ENCODE measurements at regions not wholly inside any gene's neighbourhood (a gene's known extent, or its start where the extent isn't known, plus 50 kb on each side); places are given as distances from the start of the nearest gene placed in this dataset.
"Not testable (repeated sequence)": the region's sequence is repeated elsewhere in the genome, so short reads cannot be mapped to it uniquely, and the experiment has no call there.

- no peaks in the 10 kb centered on the region for H3K4me1 ChIP-seq
- H3K9me3 ChIP-seq = no peaks in the 10 kb centered on the region
- in situ Hi-C loops (cut with MboI; ENCODE audit: low sequenced_read_pairs in 4 of 4) (no loop called here), intact Hi-C loops (cut with DNase I; ENCODE audit: low total_unique reads) (no loop called here)
- no peak overlapping the region for H3K27ac ChIP-seq
- TF ChIP-seq CTCF (IDR thresholded peaks at IDR 0.05 in 4 of 5, conservative IDR thresholded peaks at IDR 0.05 in 1 of 5) (no peak), POLR2A (IDR thresholded peaks at IDR 0.05) (no peak)
- H3K4me3 ChIP-seq = no peak overlapping the region
- ATAC-seq (no peak), DNase-seq (no peak)
- no peaks in the 10 kb centered on the region for H3K27me3 ChIP-seq
- H3K36me3 ChIP-seq = no peaks in the 10 kb centered on the region
Observed at GRCh38 chr14:43297794-43298193, 1209.3 kb downstream of the FSCB start.

- DNase-seq; H3K27ac ChIP-seq; intact Hi-C loops (cut with DNase I; ENCODE audit: low total_unique reads); H3K9me3 ChIP-seq; in situ Hi-C loops (cut with MboI; ENCODE audit: low sequenced_read_pairs in 4 of 4); H3K4me1 ChIP-seq; ATAC-seq; H3K36me3 ChIP-seq; H3K27me3 ChIP-seq; H3K4me3 ChIP-seq: not testable (repeated sequence)
Observed at GRCh38 chr14:43296061-43296460, 1211.0 kb downstream of the FSCB start.

- TF ChIP-seq POLR2A (IDR thresholded peaks at IDR 0.05) = no peak
- no peak for TF ChIP-seq CTCF (IDR thresholded peaks at IDR 0.05 in 4 of 5, conservative IDR thresholded peaks at IDR 0.05 in 1 of 5)
- Histone ChIP-seq H3K4me3 (no peak overlapping the region), H3K36me3 (no peaks in the 10 kb centered on the region), H3K4me1 (no peaks in the 10 kb centered on the region), H3K9me3 (no peaks in the 10 kb centered on the region), H3K27ac (no peak overlapping the region), H3K27me3 (no peaks in the 10 kb centered on the region)
- no peak for DNase-seq
- intact Hi-C loops (cut with DNase I; ENCODE audit: low total_unique reads) (no loop called here), in situ Hi-C loops (cut with MboI; ENCODE audit: low sequenced_read_pairs in 4 of 4) (no loop called here)
- ATAC-seq = no peak
Observed at GRCh38 chr14:43285575-43285974, 1221.5 kb downstream of the FSCB start.

GRCh38 chr14:43260056-43260455 lies 1247.0 kb downstream of the FSCB start:
- Histone ChIP-seq H3K9me3 (no peaks in the 10 kb centered on the region), H3K4me3 (no peak overlapping the region), H3K27me3 (no peaks in the 10 kb centered on the region), H3K27ac (no peak overlapping the region), H3K36me3 (no peaks in the 10 kb centered on the region), H3K4me1 (no peaks in the 10 kb centered on the region)
- ATAC-seq (no peak), DNase-seq (no peak)
- intact Hi-C loops (cut with DNase I; ENCODE audit: low total_unique reads) = no loop called here
- in situ Hi-C loops (cut with MboI; ENCODE audit: low sequenced_read_pairs in 4 of 4) = no loop called here
- TF ChIP-seq CTCF (IDR thresholded peaks at IDR 0.05 in 4 of 5, conservative IDR thresholded peaks at IDR 0.05 in 1 of 5) (no peak), POLR2A (IDR thresholded peaks at IDR 0.05) (no peak)

GRCh38 chr14:43258396-43258795 lies 1248.7 kb downstream of the FSCB start:
- Histone ChIP-seq H3K9me3 (no peaks in the 10 kb centered on the region), H3K27ac (no peak overlapping the region), H3K36me3 (no peaks in the 10 kb centered on the region), H3K4me3 (no peak overlapping the region), H3K27me3 (no peaks in the 10 kb centered on the region), H3K4me1 (no peaks in the 10 kb centered on the region)
- in situ Hi-C loops (cut with MboI; ENCODE audit: low sequenced_read_pairs in 4 of 4) (no loop called here), intact Hi-C loops (cut with DNase I; ENCODE audit: low total_unique reads) (no loop called here)
- TF ChIP-seq CTCF (IDR thresholded peaks at IDR 0.05 in 4 of 5, conservative IDR thresholded peaks at IDR 0.05 in 1 of 5) (no peak), POLR2A (IDR thresholded peaks at IDR 0.05) (no peak)
- ATAC-seq (no peak), DNase-seq (no peak)

GRCh38 chr14:43256996-43257395 lies 1250.1 kb downstream of the FSCB start:
- H3K27me3 ChIP-seq; H3K4me1 ChIP-seq; intact Hi-C loops (cut with DNase I; ENCODE audit: low total_unique reads); DNase-seq; H3K9me3 ChIP-seq; in situ Hi-C loops (cut with MboI; ENCODE audit: low sequenced_read_pairs in 4 of 4); H3K36me3 ChIP-seq; ATAC-seq; H3K4me3 ChIP-seq; H3K27ac ChIP-seq: not testable (repeated sequence)

All from gastrocnemius medialis (tissue), 4 donors.